GM19351 (cell line): ENCODE measurements at regions not wholly inside any gene's neighbourhood (a gene's known extent, or its start where the extent isn't known, plus 50 kb on each side); places are given as distances from the start of the nearest gene placed in this dataset.

Experiments
- ATAC-seq: cut with Tn5 transposase; IDR thresholded peaks from one replicate; pipeline ENCODE4 v1.9.1; 2021; ENCODE audit warnings: mild to moderate bottlenecking, moderate library complexity; ENCODE audit not compliant: unreplicated experiment

DNA sequence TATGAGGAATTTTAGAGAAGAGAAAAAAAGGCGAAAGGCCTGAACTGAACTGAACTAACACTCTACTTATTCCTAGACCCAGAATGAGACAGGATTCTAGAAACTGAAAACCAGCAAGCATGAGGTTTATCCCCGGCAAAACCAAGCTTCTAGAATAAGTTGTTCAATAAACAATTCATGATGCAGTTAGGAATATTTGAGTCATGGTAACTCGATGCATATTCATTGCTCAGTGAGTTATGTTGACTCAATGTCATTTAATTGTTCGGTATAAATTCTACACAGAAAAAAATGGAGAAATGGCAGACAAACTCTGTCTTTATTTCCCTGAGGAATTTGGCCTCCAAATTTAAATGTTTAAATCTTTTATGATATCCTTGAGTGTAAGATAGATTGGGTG is 321.5 kb downstream of the SATB2 start:
- ATAC-seq: no peak

DNA sequence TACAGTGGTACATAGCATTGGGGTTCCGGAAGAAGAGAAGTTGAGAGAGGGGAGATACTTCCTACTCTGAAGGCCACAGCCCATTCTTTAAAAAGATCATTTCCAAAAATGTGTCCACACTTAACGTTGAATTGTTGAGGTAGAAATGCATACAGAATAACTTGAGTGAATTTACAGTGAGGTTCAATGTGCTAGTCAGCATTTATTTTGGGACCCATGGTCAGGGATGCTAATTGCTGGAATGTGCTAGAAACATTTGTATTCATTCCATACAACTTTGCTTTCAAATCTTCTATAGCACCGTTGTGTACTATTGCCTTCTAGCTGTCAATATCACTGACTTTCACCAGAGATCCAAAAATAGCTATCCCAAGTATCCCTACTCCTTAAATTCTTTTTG is 325.9 kb downstream of the SATB2 start:
- ATAC-seq: no peak

DNA sequence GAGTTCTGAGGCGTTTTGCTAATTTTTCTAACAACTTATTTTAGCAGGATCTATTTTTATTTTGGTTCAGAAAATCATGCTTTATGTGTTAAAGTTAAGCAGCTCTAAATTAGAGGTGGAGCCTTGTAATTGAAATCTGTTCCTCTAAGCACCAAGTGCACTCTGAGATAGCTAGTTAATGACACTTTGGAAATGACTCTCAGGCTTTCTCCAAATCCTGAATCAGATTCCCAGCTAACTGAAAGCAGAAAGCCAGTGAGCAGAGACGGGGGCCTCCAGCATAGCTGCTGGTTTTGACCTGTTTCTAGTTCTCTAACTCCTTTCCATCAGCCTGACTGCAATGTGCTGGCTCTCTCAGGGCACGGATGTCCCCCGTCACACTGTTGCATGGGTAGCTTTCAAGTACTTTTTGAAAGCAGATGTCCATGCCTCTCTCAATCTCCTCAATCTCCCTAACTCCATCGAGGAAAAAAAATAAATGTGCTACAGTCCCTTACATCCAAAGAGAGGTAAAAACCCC is 326.5 kb downstream of the SATB2 start:
- ATAC-seq: no peak

DNA sequence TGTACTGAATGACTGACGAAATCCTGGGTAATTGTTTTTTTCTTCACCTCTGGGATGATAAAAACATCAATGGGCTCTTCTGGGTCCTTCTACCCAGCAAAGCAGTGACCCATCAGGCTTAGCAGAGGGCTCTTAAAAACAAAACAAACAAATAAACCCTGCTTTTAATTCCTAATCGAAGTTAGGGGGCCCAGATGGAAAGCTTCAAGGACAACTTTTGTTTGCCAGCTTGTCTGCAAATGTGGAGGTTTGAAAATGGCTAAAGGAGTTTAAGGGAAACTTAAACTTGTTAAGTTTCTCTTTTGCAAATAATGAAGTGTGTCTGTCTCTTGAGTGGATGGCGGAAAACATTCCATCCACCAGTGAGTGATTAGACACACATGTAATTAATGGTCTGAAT is 327.2 kb downstream of the SATB2 start:
- no peak for ATAC-seq

DNA sequence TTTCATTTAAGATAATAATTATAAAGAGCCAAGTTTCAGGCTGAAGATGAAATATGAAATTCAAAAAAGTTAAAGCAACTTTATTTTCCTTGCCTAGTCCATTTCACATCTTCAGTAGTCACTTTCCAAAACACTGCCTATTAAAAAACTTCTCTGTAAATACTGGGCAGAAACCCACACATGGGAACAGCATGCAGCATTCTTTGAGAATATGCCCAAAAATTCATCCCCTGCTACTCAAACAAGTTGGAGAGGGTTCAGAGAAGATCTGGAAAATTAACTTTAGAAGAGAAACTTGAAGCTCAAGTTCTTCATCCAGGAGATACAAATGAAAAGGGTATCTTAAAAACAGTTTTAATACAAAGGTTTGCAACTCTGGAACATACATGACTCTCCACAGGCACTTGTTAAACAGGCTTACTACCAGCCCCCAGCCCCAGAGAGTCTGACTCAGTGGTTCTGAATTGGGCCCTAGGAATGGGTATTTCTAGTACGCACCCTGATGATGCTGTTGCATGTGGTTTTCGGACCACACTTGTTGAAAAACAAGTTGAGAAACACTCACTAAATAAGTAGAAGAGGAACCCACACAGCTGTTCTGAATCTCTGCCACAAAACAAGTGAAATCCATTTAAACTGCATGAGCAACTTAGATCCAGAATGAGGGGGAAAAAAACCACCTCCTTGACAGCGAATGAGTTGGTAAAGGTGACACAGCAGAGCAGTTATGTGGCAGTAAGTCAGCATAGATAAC is 329.1 kb downstream of the SATB2 start:
- ATAC-seq: no peak

DNA sequence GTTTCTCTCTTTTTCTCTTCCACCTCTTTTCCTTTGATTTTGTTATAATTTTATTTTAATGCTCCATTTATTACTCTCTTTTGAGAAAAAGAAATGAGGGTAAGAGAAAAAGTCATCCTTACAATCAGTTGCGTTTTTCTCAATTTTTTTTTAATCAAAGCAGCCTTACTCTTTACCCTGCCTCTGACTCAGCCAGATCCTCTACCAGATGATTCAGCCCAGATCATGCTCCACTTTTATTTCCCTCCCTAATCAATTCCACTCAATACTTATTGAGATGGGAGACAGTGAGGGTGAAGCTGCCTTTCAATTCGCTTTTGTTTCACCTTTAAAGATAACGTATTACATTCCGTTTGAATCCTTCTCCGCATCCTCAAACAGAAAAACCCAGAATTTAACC is 337.9 kb downstream of the SATB2 start:
- ATAC-seq: no peak

DNA sequence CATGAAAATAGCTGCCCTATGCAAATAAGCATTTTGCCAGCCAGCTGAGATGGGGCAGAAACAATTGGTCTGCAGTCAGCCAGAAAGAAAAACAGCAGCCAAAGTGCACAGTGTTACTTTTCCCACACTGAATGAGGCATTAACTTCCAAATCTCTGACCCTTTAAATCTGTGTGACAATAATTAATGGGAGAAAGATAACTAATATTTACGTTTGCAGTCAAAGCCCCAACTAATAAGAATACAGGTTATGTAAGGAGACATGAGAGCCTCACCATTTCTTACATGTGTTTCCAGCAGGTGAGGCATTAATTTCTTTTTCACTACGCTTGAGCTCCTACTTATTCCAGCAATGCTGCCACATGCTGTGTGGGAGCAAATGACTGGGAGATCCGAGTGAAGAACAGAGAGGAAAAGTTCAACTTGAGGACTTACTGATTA is 339.0 kb downstream of the SATB2 start:
- no peak for ATAC-seq

DNA sequence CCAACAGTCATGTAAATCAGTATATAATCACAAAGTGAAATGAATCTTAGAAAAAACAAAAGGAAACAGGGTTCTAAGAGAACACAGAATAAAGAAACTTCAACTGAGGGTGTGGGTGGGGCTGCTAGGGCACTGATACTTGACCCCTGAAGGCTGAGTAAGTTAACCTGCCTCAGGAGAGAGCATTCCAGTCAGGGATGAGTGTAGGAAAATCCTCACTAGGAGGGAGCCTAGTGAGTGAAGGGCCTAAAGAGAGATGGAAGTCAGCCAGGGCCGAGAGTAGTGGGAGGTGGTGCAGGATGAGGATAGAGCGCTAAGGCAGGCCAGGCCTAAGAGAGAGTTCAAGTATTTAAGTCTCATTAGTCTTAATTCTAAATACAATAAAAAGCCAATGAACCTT is 342.6 kb downstream of the SATB2 start:
- no peak for ATAC-seq

DNA sequence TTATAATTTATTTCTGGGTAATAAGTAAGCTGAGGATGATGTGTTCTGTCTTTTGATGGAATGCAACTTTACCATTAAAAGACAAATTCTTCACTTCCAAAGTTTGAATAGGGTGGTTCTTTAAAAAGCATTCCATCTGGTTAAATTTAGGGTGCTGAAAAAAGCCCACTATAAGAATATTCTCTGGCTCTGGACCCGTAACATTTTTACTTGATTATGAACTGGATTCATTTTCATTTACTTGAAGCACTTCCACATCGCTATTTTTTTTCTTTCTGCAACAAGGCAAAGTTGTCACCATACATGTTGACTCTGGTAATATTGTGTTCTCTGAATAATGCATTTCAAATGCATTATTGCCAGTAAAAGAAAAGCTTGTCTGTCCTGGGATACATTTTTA is 344.6 kb downstream of the SATB2 start:
- no peak for ATAC-seq

DNA sequence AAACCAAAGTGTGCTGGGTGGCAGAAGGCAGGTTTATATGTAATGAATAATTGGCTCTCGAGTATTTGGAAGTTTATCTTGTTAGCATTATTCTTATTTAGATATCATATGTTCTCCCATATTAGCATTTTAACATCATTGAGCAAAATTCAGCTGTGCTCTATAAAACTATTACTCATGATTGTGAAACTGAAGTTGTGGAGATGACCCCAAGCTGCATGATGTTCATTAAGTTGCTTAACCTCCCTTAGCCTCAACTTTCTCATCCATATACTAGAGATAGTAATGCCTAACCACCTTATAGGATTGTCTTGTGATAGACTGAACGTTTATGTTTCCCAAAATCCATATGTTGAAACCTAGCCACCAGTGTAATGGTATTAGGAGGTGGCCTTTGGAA is 346.3 kb downstream of the SATB2 start:
- ATAC-seq: no peak

DNA sequence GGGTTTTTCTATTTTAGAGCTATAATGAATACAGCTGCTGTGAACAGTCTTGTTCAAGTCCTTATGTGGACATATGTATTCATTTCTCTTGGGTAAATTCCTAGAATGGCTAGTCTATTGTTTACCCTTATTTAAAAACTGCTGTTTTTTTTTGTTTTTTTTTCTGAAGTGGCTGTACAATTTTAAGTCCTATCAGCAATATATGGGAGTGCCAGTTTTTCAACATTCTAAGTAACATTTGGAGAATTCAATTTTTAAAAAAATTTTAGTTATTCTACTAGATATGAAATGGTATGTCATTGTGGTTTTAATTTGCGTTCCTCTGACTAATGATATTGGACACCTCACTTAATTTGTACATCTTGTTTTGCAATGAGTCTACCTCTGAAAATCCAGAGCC is 349.7 kb downstream of the SATB2 start:
- ATAC-seq: no peak

DNA sequence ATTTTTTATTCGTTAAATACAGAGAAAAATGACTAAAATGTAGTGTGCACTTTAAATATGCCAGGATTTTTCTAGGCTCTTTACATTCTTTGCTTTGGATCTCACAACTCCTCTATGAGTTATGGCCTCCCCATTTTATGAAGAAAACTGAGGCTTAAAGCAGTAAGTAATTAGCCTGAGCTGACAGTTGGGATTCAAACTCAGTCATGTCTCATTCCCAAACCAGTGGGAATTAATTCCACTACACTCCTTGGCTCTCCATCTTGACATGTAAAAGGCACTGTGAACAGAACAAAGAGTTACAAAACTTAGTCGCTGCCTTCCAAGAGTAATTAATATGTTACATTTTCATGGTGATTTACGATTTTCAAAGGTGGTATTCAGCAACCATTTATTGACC is 351.9 kb downstream of the SATB2 start:
- no peak for ATAC-seq

DNA sequence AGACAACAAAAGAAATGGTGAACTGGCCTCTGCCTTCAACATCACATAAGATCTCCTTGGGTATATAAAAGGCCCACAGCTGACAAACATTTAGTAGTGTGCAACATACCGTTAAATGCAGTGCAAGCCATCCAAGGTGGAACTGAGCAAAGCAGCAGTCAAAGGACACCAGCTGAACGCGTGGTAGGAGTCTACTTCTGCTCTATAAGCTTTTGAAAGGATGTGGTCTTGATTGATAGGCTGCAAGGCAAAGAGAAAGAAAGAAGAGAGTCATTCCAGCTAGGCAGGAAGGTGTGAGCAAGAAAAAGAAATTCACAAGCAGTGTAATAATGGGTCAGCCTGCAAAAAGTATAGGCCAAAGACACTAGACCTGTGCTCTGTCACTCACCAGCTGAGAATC is 356.3 kb downstream of the SATB2 start:
- ATAC-seq: no peak

DNA sequence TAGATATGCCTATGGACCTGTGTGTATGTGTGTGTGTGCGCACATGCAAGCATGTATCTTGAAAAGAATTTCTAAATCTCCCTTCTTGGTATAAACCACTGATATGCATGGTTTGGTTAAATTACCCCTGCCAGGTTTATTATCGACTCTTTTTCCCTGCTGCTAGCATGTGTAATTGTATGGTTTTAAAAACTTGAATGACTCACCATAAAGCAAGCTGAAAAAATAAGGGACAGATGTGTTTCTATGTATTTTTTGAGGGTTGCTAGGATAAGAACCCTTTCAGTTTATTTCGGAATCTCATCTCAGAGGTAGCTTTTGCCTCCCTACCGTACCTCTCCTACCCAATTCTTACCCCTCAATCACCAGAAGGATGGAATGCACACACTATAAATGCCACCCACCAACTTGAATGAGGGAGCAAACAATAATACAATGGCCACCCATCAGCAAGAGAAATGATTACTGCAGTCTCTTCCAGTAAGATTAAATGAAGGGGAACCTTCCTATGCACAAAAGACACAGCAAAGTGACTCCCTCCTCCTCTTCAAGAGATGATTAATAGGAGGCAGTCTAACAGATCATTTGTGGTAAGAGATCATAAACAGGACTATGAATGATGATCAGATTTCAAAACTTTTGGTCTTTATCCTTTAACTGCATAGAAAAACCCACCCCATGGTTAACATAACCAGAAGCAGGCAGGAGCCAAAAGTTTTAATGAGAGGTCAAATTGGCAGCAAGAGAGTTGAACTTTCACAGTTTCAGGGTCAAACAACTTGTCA is 357.2 kb downstream of the SATB2 start:
- no peak for ATAC-seq

DNA sequence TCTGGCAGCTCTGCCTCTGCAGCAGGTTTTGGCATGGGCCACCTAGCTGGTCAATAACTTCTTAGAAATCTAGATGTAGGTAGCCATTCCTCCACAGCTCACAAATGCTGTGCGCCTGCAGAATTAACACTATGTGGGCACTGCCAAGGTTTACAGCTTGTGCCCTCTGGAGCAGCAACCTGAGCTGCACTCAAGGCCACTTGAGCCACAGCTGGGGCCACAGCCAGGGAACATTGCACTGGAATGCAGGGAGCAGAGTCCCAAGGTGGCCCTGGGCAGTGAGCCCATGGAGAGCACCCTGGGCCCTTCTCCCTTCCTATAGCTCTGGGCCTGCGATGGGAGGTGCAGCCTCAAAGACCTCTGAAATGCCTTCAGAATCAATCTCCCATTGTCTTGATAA is 365.3 kb downstream of the SATB2 start:
- no peak for ATAC-seq

DNA sequence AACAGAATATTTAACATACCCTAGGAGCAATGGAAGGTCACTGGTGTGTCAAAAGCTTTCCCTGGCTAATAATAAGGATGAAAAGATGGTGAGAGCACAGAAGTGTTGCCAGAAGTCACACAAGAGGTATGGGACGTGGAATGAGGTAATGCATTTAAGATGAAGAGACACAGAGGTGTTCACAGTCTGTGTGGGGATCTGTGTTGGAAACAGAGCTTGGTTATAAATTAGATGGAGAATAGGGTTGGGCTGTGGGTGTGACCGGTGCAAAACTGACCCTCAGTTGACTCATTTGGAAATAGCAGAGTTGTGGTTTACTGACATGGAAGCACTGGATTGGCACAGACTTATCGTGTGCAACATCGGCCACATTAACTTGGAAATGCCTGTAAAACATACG is 372.5 kb downstream of the SATB2 start:
- no peak for ATAC-seq

DNA sequence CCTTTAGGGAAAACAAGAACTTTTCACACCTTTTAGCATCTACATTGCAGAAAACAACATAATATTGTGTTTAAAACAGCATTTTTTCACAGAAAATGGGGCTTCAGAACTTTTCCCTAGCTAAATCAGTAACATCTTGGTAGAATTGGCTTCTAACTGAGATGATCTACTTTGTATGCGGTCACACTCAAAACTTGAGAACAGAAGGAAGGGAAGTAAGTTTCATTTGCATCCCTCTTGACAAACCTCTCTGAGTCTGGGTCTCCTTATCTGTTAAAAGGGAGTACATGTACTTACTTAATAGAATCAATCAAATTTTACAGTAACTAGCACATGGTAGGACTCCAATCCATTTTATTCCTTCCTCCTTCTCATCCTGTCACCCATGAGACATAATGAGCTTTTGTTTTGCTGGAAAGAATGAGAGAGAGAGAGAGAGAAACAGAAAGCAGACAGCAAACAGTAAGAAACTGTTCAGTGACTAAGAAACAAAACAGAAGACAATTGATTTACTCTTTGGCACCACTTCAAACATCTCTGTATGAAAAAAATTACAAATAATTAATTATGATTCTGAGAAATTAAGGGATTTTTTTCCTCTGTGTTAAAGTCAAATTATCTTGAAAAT is 387.3 kb downstream of the SATB2 start:
- no peak for ATAC-seq

DNA sequence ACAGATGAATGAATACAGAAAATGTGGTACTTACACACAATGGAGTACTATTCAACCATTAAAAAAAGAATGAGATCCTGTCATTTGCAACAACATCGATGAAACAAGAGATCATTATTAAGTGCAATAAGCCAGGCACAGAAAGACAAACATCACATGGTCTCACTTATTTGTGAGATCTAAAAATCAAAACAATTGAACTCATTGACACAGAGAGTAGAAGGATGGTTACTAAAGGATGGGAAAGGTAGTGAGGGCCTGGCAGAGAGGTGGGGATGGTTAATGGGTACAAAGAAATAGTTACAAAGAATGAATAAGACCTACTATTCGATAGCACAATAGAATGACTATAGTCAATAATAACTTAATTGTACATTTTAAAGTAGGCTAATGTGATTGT is 393.5 kb downstream of the SATB2 start:
- no peak for ATAC-seq

DNA sequence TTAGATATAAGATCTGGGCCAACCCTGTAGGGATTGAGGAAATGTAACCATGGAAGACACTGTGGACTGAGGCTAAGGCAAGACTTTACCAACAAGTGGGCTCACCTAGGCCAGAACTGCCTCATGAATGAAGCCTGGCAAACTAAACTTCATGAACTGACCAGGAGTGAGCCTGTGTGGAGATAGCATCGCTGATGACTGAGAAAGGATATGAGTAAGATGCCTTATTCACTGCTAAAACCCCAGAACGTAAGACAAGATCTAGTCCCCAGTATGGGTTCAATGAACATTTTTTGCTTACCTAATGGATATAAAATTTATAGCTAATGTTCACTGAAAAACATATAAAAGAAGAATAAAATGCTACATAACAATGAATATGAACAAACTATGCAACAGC is 399.8 kb downstream of the SATB2 start:
- ATAC-seq: no peak

DNA sequence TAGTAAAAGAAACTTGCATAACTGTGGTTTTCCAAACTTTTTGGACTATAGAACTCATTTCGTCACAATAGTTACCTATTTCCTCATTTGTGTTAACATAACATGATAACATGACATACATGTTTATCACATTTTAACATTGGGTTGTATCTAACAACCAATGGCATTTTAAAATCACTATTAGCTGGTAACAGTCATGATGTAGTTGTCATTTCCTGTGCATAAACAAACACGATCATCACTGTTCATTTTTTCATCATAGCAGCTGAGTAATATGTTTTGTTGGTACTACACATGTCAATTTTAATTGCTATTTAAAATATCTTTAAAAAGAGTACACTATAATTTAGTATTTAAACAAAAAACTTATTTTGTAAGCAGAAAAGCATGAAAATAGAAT is 402.4 kb downstream of the SATB2 start:
- ATAC-seq: no peak

DNA sequence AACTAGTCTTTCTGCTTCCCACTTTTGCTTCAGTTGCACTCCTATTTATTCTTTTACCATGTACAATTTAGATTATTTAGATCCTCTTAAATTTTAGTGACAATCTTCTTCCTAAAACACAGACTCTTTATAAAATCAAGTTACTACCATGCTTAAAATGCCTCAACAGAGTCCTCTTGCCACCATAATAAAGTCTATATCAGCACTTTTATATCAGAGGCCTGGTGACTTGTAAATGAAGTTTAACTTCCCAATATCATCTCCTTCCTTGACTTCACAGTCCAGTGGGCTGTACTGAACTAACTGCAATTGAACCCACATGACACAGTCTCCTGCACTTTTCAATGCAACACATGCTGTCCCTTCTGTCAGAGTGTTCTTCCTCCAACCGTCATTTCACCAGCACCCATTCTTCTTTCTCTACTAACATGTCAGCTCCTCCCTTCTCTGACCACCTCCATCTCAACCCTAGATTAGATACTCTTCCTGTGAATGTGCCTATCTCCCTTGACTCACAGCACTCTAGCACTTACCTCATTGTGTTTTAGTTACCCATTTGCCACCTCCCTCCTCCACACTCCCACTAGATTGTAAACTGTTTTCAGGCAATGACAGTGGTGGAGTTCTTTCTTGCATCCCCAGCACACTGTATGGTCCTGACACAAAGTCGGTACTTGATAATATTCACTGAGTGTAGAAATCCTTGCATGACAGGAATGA is 414.9 kb downstream of the SATB2 start:
- no peak for ATAC-seq
